Uterus (tissue), 2 donors: ENCODE measurements at regions not wholly inside any gene's neighbourhood (a gene's known extent, or its start where the extent isn't known, plus 50 kb on each side); places are given as distances from the start of the nearest gene placed in this dataset.

Source experiments
- POLR2A ChIP-seq, 2 donors: fragments of 450-650 bp; IDR thresholded peaks; one replicate each; pipeline ENCODE4 v1.6.1; 2016; ENCODE audit warnings: antibody characterized with exemption in 2 of 2, mild to moderate bottlenecking in 1 of 2, moderate library complexity in 1 of 2
- TF ChIP-seq, protein P1 (sequence below), 4 experiments: fragments of 200-600 bp in 2 of 4; fragments of 450-650 bp in 2 of 4; sonication (generic) in 2 of 4; IDR thresholded peaks; one replicate each; pipeline ENCODE4 v1.5.1; 2016 to 2019; ENCODE audit warnings: antibody characterized with exemption in 4 of 4, mild to moderate bottlenecking in 2 of 4, moderate library complexity in 1 of 4

DNA sequence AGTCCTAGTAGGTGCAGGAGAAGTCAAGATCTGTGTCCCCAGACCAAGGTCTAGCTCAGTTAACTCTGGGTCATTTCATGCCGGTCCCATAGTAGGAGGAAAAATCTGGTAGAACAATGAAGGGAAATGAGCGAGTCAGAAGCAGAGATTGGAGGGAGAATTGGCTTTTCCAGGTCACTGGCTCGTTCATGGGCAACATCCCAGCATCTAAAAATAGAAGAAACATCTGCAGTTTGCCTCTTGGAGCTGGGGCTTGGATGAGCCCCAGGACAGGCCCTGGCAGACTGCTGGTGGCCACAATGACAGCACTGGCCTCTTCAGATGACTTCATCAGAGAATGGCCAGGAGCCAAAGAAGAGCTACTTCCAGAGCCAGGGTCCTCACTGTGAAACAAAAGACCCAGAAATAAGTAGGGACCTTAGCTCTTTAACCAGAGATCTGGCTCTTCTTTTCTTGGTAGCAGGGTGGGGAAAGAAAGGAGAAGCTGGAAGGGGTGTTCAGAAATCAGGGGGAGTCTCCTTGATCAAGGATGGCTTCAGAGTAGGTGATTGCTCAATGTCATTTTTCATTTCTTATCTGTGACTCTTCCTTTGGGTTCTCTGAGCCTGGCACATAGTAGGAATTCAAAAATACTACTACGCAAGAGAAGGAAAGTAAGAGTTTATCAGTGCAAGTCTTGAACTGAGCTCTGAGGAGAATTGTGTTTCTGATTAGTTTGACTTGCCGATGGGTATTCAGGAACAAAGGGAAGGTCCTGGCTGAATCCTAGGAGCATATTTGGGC is 102.6 kb downstream of the TMPRSS5 start:
- TF ChIP-seq POLR2A (IDR thresholded peaks at IDR 0.05): no peak
- TF ChIP-seq, protein P1, sequence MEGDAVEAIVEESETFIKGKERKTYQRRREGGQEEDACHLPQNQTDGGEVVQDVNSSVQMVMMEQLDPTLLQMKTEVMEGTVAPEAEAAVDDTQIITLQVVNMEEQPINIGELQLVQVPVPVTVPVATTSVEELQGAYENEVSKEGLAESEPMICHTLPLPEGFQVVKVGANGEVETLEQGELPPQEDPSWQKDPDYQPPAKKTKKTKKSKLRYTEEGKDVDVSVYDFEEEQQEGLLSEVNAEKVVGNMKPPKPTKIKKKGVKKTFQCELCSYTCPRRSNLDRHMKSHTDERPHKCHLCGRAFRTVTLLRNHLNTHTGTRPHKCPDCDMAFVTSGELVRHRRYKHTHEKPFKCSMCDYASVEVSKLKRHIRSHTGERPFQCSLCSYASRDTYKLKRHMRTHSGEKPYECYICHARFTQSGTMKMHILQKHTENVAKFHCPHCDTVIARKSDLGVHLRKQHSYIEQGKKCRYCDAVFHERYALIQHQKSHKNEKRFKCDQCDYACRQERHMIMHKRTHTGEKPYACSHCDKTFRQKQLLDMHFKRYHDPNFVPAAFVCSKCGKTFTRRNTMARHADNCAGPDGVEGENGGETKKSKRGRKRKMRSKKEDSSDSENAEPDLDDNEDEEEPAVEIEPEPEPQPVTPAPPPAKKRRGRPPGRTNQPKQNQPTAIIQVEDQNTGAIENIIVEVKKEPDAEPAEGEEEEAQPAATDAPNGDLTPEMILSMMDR (IDR thresholded peaks at IDR 0.05): no peak
